Myocyte (in vitro differentiated cells): ENCODE measurements at regions not wholly inside any gene's neighbourhood (a gene's known extent, or its start where the extent isn't known, plus 50 kb on each side); places are given as distances from the start of the nearest gene placed in this dataset.
A peak's percentile ranks its signal among the peaks of the same experiment; 100 is the strongest.

ENCODE experiments used
- DNase-seq: peaks from one replicate; pipeline ENCODE4 v3.0.0-alpha.2; 2012; ENCODE audit warnings: low read depth

- no peak for DNase-seq
These were observed 52.4 kb upstream of the TRIO start for GRCh38 chr5:14090755-14091154.

DNA sequence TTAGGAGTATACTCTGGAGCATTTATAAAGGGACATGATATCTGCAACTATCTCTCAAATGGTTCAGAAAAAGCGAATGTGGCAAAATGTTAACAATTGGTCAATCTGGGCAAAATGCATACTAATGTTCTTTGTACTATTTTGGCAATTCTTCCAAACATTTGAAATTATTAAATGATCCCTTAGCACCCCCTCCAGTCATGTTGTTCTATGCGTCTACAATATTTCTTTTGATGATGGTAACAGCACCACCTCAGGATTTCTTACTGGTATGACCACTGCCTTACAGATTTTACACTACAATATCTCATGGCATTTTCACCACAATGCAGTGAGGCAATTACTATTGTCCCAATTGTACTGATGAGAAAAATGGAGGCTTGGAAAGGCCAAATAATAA lies 52.9 kb upstream of the TRIO start:
- DNase-seq: no peak

GRCh38 chr5:14089198-14089597 lies 53.9 kb upstream of the TRIO start:
- DNase-seq: no peak

DNA sequence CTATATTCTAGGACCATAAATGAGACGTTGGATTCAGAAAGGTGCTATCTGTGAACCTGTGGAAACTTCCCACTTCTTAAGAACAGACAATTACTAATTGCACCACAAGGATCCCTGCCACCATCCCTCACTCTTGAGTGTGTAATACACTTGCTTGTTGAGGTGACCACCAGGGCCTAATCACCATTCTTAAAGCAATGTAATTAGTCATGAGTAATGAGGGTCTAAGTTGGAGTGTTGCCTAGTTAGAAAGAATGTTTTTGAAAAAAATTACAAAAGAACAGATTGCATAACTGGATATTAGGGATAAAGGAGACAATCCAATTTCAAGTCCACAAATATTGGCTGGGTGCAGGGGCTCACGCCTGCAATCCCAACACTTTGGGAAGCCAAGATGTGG lies 56.9 kb upstream of the TRIO start:
- no peak for DNase-seq

DNA sequence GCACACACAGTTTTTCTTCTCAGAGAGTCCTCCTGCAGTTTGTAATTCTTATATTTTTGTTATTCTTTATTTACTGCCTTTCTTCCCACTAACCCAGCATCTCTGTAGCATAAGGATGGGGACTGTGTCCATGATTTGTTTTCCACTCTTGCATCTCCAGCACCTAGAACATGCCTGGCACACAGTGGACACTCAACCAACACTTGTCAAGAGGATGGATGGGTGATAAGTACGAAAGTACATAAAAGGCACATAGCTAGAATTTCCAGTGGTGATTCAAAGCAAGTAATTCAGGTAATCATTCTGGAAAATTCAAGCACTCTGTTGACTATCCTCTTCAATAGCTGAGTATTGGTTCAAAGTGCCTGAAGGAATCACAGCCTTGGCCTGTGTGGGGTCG lies 60.2 kb upstream of the TRIO start:
- DNase-seq: no peak

DNA sequence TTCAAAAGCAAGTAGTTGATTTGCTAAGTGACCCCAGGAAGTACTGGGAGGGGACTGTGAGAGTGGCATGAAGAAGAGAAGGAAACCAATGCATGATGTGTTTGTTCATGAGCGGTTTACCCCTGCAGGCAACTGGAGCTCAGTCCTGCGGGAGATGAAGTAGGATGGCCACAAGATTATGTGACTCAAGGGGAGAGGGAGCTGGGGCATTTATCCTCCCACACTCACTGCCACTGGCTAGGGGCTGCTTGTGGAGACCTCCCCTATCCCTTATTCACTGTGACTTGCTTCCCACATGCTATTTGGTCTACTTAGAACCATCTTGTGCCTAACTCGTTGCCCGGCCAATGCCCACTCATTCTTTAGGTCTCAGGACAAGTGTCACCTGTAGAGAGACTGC lies 60.6 kb upstream of the TRIO start:
- no peak for DNase-seq

DNA sequence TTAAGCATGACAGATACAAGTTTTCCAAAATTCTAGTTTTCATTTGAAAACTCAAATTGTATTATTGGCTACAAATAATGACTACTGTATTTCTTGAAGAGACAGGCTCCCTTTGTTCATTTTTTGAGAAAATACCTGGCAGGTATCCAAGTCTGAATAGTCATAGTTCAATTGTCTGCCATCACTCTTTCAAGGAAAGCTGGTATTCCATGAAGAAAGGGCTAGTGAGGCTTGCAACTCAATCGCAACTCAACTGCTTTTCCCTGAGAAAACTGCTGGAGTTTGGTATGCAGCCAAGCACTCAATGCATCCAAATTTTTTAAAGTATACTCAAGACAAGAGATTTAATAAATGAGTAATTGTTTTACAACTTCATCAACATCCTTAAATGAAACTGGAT lies 61.4 kb upstream of the TRIO start:
- no peak for DNase-seq

- no peak for DNase-seq
These were observed 64.4 kb upstream of the TRIO start for GRCh38 chr5:14078716-14079115.

DNA sequence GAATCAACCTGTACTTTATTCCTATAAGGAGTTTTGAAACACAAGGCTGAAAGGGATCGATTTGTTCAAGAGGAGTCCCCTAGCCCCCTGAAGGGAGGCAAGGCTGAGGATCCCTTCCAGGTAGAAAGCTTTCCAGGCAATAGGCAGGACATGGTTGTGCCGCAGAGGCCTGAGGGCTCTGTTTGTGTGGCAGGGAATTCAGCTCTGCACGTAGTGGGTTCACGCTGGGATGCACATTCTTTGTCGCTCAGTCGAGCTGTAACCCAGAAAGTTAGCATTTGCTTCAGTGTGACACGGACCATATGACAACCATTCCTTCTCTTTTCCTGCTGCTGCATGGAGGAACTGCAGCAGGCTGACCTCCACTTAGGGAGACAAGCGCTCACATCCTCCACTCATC lies 65.6 kb upstream of the TRIO start:
- no peak for DNase-seq

GRCh38 chr5:14076561-14076960 lies 66.6 kb upstream of the TRIO start:
- DNase-seq: no peak

DNA sequence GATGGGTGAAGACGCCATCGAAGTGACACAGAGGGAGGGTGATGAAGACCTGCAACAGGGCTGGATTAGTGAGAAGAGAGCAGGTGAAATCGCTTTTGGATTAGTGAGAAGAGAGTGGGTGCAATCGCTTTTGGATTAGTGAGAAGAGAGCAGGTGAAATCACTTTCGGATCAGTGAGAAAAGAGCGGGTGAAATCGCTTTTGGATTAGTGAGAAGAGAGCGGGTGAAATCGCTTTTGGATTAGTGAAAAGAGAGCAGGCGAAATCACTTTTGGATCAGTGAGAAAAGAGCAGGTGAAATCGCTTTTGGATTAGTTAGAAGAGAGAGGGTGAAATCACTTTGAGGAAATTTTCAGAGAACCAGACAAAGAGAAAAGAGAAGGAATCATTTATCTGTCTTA lies 67.2 kb upstream of the TRIO start:
- no peak for DNase-seq

GRCh38 chr5:14071433-14071832 lies 71.7 kb upstream of the TRIO start:
- no peak for DNase-seq

GRCh38 chr5:14069021-14069420 lies 74.1 kb upstream of the TRIO start:
- no peak for DNase-seq

GRCh38 chr5:14068136-14068535 lies 75.0 kb upstream of the TRIO start:
- no peak for DNase-seq

DNA sequence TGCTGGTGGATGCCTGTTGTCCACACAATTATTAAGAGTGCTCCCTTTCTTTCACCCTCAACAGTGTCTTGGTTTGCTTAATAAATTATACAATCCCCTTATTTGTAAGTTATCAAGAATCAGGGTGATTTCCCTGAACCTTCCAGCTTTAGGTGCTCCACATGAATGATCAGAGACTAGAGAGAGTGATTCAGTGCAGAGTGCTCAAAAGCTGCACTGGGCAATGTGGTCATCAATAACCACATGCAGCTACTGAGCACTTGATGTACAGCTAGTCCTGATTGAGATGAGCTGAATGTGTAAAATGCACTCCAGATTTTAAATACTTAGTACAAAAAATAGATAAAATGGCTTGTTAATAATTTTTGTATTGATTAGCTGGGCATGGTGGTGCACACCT lies 76.8 kb upstream of the TRIO start:
- no peak for DNase-seq

DNA sequence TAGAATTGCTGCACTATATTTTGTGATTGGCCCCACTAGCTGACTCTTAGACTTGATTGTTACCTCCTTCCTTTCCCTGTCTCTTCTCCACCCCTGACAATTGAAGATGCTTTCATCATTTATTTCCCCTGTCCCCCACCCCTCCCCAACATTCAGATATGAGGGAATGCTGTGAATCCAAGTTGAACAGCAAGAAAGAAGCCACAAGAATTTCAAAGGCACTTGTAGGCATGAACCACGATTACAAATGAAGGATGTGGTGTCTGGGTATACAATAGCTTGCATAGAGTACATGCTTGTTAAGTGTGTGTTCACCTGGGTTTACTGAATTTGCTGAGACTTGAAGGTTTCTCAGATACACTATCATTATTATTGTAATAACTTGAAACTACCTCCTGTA lies 78.3 kb upstream of the TRIO start:
- no peak for DNase-seq

- peak; percentile 31 for DNase-seq
These were observed 79.5 kb upstream of the TRIO start for GRCh38 chr5:14063691-14064090.

- DNase-seq: peak; percentile 42
These were observed 80.0 kb upstream of the TRIO start for GRCh38 chr5:14063138-14063537.

DNA sequence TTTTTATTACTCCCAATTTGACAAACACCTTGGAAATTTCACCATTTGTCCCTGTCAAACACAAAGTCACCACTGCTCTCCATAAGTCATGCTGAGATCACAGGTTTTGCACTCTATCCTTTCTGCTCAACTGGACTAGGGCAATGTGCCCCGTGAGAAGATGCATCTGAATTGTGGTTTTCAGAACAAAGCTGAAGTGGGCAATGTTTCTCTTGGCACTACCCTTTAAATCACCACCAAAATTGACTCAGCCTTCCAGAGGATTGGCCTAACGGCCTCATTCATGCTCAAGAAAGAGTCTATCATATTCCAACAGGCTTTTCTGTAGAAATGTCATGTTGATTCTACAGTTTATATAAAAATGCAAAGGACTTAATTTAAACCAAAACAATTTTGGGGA lies 81.0 kb upstream of the TRIO start:
- peak; percentile 74 for DNase-seq

- no peak for DNase-seq
These were observed 82.0 kb upstream of the TRIO start for GRCh38 chr5:14061106-14061505.

- no peak for DNase-seq
These were observed 82.9 kb upstream of the TRIO start for GRCh38 chr5:14060218-14060617.

DNA sequence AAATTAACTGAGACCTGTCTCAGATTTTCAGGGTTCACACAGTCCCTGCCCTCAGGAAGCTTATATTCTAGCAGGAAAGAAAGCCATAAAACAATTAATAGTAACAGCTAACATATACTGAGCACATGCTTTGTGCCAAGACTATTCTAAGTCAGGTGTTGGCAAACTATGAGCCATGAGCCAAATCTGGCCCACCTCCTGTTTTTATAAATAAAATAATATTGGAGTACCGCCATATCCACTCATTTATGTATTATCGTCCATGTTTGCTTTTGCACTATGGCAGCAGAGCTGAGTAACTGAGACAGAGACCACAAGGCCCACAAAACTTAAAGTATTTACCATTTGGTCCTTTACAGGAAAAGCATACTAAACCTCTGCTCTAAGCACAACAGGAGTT lies 83.3 kb upstream of the TRIO start:
- no peak for DNase-seq

DNA sequence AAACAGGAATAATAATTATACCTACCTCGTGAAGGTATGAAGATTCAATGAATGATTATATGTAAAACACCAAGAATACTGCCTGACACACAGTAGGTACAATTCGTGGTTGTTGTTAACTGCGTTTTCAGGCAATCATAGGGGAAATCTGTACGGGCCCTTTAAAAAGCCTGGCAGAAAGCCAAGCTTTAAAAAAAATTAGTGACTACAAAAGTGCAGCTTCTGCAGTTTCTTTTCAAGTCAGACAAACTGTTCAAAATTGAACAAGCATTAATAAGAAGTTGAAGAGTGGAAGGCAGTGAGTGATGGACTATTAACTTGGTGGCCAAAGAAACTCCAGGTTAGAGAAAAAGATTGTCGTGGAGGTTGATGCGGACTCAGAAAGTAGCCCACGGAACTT lies 85.9 kb upstream of the TRIO start:
- DNase-seq: no peak

DNA sequence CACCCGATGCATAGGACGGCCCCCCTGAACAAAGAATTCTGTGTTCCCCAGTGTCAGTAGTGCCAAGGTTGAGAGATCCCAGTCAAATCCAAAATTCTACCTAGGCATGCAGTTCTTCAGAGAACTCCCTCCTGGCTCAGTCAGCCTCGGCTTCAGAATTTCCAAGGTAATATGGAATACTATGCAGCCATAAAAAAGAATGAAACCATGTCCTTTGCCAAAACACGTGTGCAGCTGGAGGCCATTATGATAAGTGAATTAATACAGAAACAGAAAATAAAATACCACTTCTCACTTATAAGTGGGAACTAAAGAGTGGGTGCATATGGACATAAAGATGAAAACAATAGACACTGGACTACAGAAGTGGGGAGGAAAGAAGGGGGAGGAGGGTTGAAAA lies 87.1 kb upstream of the TRIO start:
- DNase-seq: no peak
